HCT116 (cell line): ENCODE measurements at regions not wholly inside any gene's neighbourhood (a gene's known extent, or its start where the extent isn't known, plus 50 kb on each side); places are given as distances from the start of the nearest gene placed in this dataset.

Experiments used
- ELF1 ChIP-seq: IDR thresholded peaks from 2 replicates; pipeline ENCODE4 v1.6.1; 2012; ENCODE audit warnings: low read depth, borderline replicate concordance
- EZH2phosphoT487 ChIP-seq: fragments of 200-600 bp; IDR thresholded peaks from 2 replicates; pipeline ENCODE4 v1.6.1; 2018; ENCODE audit warnings: antibody characterized with exemption, borderline replicate concordance
- POLR2A ChIP-seq: IDR thresholded peaks from 2 replicates; pipeline ENCODE4 v1.7.0; 2011; ENCODE audit warnings: borderline replicate concordance; ENCODE audit not compliant: insufficient read depth, insufficient read length; ENCODE audit errors: extremely low read depth
- POLR2AphosphoS5 ChIP-seq: IDR thresholded peaks from 2 replicates; pipeline ENCODE4 v1.6.1; 2011; ENCODE audit warnings: mild to moderate bottlenecking, low read depth, low read length, moderate library complexity
- REST ChIP-seq: IDR thresholded peaks from 2 replicates; pipeline ENCODE4 v1.6.1; 2012; ENCODE audit warnings: low read depth
- SIN3A ChIP-seq: IDR thresholded peaks from 2 replicates; pipeline ENCODE4 v1.6.1; 2012; ENCODE audit warnings: low read depth
- SRF ChIP-seq: IDR thresholded peaks from 2 replicates; pipeline ENCODE4 v1.6.1; 2012; ENCODE audit warnings: low read depth
- TF ChIP-seq, protein P1 (sequence below), 3 experiments: fragments of 200-600 bp in 1 of 3; sonication (generic) in 1 of 3; IDR thresholded peaks in 2 of 3; conservative IDR thresholded peaks in 1 of 3; 2 replicates each; pipeline ENCODE4 v1.5.1; 2012 to 2017; ENCODE audit warnings: low read depth in 2 of 3, low read length in 2 of 3, antibody characterized with exemption in 1 of 3, borderline replicate concordance in 1 of 3, control low read depth in 1 of 3, mild to moderate bottlenecking in 1 of 3, mixed read lengths in 1 of 3, mixed run types in 1 of 3, moderate library complexity in 1 of 3; ENCODE audit not compliant: insufficient read depth in 1 of 3
- TF ChIP-seq, protein P2 (sequence below): IDR thresholded peaks from 2 replicates; pipeline ENCODE4 v1.6.1; 2011; ENCODE audit warnings: mild to moderate bottlenecking, low read length, moderate library complexity; ENCODE audit not compliant: insufficient replicate concordance; ENCODE audit errors: extremely low read depth
- TF ChIP-seq, protein P3 (sequence below): IDR thresholded peaks from 2 replicates; pipeline ENCODE4 v1.6.1; 2012

DNA sequence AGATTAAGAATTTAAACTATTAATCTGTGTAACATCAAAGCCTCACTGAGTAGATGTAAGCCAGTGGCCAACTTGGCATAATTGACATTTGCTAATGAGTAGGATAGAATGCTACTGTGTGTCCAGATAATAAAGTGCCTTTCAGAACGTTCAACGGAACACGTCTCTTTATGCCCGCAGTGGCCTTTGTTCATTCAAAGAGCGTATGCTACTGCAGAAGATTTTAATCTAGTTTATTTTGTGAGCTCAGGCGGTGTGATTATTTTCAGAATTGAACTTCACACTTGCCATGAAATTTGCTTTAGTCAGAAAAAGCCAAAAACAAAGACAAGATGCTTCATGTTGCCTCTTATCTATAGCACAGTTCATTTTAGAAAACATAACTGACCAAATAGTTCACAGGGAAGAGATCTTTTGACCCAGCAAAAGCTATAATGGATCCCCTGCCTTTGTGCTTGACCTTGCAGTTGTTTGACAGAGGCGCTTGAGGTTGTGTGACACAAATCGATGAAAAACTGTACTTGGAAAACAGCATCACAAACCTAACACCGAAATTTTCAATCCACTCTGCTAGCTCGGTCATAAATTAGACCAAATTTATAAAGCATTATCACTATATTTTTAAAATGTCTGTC lies 530.9 kb upstream of the TYRP1 start:
- TF ChIP-seq ELF1, result no peak
- TF ChIP-seq, protein P1, sequence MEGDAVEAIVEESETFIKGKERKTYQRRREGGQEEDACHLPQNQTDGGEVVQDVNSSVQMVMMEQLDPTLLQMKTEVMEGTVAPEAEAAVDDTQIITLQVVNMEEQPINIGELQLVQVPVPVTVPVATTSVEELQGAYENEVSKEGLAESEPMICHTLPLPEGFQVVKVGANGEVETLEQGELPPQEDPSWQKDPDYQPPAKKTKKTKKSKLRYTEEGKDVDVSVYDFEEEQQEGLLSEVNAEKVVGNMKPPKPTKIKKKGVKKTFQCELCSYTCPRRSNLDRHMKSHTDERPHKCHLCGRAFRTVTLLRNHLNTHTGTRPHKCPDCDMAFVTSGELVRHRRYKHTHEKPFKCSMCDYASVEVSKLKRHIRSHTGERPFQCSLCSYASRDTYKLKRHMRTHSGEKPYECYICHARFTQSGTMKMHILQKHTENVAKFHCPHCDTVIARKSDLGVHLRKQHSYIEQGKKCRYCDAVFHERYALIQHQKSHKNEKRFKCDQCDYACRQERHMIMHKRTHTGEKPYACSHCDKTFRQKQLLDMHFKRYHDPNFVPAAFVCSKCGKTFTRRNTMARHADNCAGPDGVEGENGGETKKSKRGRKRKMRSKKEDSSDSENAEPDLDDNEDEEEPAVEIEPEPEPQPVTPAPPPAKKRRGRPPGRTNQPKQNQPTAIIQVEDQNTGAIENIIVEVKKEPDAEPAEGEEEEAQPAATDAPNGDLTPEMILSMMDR (IDR thresholded peaks at IDR 0.05 in 2 of 3, conservative IDR thresholded peaks at IDR 0.05 in 1 of 3; ENCODE audit: borderline replicate concordance in 1 of 3, insufficient read depth in 1 of 3, low read depth in 2 of 3, low read length in 2 of 3), result no peak
- no peak for TF ChIP-seq POLR2AphosphoS5
- TF ChIP-seq, protein P2, sequence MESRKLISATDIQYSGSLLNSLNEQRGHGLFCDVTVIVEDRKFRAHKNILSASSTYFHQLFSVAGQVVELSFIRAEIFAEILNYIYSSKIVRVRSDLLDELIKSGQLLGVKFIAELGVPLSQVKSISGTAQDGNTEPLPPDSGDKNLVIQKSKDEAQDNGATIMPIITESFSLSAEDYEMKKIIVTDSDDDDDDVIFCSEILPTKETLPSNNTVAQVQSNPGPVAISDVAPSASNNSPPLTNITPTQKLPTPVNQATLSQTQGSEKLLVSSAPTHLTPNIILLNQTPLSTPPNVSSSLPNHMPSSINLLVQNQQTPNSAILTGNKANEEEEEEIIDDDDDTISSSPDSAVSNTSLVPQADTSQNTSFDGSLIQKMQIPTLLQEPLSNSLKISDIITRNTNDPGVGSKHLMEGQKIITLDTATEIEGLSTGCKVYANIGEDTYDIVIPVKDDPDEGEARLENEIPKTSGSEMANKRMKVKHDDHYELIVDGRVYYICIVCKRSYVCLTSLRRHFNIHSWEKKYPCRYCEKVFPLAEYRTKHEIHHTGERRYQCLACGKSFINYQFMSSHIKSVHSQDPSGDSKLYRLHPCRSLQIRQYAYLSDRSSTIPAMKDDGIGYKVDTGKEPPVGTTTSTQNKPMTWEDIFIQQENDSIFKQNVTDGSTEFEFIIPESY, result no peak
- no peak for TF ChIP-seq EZH2phosphoT487
- TF ChIP-seq, protein P3, sequence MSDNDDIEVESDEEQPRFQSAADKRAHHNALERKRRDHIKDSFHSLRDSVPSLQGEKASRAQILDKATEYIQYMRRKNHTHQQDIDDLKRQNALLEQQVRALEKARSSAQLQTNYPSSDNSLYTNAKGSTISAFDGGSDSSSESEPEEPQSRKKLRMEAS, result no peak
- no peak for TF ChIP-seq SRF
- TF ChIP-seq REST, result no peak
- TF ChIP-seq POLR2A, result no peak
- TF ChIP-seq SIN3A, result no peak
